GM18870 (cell line): ENCODE measurements at regions not wholly inside any gene's neighbourhood (a gene's known extent, or its start where the extent isn't known, plus 50 kb on each side); places are given as distances from the start of the nearest gene placed in this dataset.

Source experiments
- ATAC-seq: cut with Tn5 transposase; IDR thresholded peaks from one replicate; pipeline ENCODE4 v1.9.1; 2021; ENCODE audit warnings: moderate library complexity; ENCODE audit not compliant: unreplicated experiment

DNA sequence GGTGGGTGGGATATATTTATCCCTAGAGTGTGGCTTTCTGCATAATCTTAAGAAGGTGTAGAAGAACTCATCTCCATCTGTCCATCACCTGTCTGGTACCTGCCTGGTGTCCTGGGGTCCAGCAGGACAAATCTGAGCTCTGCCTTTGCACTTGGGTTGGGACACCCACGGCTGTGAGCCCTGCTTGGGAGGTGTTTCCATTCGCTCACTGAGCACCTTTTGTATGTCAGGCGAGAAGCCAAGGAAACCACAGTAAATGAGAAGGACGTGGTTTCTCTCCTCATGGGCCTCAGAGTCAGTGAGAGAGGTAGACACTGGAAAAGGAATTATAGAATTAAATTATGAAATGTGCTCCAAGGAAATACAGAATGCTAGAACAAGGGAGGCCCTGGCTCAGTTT, 555.9 kb downstream of the MIAT start:
- no peak for ATAC-seq

DNA sequence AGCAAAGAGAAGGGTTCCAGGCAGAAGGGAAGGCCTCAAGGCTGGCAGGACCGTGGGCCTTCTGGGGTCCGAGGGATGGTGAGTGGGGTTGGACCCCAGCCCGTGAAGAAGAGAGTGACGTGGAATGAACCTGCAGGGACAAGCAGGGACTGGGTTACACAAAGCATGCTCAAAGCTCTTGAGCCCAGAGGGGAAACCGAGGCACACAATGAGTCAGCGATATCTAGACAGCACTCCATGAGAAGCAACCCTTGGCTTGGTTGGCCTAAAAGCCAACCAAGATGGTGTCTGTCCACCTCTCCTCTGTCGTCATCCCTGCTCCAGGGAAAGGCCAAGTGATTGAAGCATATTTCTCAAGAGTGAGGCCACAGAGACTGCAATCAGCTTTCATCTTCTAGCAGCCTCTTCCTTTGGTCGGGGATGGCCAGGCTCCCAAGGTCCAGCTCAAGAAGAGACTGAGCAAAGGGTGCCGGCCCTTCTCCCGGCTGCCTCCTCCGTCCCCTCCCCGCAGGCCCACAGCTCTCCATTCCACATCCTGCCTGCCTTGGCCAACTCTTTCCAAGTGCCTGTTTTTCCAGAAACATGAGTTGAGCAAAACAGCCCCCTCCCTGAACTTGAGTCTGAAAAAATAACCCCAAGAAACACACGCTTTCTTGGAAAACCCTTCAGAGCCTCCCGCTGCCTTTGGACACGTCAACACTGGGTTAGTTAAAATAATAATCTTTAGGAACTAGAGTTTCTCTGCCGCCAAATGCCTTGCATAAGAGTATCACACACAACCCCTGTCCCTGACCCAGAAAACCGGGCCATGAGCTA, 556.6 kb downstream of the MIAT start:
- ATAC-seq = no peak

DNA sequence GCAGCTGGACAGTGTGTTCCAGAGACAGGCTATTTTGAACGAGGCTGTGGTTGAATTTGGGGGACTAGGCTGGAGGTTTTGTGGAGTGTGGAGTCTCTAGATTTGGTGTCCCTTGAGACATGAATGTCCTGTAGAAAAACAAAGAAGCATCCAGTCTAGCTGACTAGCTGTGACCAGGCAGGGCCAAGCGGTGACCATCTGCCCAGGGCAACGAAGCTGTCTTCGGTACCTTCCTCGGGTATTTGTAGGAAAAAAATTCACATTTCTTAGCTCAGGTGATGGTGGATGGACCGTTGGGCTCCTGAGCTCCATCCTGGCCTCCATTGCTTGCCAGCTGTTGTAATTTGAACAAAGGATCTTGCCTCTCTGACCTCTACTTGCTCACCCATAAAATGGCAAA, 557.3 kb downstream of the MIAT start:
- no peak for ATAC-seq

DNA sequence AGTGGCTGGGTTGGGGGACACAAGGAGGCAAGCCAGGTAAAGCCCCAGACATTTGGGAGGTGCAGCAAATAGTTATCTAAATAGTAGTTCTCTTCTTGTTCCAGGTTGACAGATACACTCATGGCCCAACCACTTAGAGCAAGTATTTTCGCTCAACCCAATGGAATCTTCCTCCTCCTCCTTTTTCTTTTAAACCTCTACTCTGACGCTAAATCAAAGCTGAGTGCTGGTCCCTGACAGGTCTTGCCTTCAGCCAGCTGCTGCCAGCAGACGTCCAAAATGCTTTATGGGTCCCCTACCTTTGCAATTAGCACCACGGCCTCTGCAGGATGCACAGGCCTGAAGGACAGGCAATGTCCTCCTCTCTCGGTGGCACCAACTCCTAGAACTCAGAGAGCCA, 558.5 kb downstream of the MIAT start:
- ATAC-seq = no peak

DNA sequence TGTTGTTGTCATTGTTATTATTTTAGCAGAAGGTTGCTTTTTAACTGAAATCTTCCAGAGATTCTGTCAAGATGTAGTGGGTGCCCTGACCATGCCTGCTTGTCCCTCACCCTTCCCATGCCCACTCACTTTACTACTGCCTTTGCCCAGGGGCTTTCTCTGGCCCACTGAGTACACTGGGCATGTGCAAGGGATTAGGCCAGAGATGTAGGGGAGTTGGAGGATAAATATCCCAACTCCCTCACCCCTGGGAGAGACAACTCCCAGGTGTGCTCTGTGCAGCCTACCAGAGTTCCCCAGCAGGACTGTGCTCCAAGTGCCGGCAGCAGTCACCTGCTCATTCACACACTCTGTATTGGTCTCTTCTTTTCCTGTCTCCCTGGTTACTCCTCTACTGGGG, 559.1 kb downstream of the MIAT start:
- no peak for ATAC-seq

DNA sequence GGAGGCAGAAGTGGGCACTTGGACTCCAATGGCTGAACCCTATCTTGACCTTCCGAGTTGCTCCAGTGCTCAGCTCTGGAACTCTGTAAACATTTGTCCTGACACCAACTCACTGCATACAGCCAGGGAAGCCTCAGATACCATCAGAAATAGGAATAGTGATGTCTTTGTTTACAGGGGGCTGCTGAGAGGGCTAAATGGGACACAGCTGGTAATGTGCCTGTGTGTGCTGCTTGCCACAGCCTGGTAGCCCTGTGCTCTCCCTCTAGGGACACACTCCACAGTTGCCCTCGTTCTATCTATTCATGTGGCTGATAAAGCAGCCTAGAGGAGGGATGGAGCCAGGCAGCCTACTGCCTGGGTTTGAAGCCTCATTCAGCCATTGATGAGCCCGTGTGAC, 559.8 kb downstream of the MIAT start:
- no peak for ATAC-seq

DNA sequence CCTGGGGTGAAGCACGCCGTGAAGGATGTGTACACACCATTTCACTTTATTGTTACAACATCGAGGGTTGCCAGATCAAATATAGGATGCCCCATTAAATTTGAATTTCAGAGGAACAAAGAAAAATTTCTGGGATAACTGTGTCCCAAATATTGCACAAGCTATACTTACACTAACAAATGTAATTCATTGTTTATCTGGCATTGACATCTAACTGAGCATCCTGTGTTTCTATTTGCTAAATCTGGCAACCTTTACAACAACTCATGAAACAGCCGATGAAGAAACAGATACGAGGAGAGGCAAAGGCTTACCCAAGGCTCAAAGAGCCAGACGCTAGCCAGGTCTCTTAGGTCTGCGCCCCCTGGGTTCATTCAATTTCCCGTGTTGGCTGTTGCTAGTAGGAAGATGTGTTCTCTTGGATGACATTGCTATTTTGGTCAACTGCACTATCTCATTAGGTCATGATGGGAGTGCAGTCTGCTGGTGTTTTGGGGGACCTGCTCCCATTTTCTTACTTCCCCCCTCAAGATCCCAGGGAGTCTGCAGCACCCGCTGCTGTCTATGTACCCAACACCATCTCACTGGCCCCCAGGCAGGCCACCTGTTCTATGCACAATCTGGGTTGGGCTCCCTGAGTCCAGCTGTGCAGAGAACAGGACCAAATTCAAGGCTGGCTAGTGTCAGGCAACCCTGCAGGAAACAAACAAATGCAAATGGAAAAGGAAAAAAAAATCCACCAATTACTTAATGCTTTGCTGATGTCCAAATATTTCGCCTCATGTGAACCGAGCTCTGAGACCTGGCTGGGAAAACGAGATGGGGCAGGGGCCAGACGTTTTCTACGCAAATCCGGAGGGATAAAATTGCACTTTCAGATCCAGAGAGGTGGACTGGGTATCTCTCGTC, 560.9 kb downstream of the MIAT start:
- no peak for ATAC-seq

DNA sequence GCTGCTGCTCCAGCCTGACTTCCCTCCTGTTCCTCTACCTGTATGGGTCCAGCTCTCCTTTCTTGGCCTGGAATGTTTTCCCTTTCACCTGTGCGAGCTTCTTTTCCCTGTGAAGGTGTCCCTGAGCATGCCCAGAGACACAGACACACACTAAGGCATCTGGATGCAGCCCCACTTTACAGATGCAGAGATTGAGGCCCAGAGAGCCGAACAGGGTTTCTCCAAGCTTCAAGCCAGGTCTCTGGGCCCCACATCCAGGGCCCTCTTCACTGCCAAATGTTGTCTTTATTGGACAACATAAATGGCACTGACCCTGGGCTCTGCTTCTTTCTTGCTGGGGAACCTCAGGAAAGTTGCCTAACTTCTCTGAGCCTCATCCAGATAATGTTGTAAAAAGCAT, 561.6 kb downstream of the MIAT start:
- no peak for ATAC-seq

DNA sequence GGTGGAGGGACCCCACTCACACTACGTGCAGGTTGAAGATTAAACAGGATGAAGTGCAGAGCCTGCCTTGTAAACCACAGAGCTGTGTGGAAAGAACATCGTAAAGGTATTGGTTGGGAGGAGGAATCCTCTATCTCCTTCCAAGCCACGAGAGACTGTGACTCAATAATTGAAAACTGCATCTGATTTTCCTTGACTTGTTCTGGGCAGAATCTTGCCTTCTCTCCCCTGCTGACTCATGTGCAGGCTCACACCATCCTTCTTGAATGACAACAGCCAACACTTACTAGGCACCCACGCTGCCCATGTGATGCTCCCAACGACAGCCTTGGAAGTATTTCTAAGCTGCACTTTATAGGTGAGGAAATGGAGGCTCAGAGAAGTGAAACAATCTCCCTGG, 563.0 kb downstream of the MIAT start:
- ATAC-seq = no peak

DNA sequence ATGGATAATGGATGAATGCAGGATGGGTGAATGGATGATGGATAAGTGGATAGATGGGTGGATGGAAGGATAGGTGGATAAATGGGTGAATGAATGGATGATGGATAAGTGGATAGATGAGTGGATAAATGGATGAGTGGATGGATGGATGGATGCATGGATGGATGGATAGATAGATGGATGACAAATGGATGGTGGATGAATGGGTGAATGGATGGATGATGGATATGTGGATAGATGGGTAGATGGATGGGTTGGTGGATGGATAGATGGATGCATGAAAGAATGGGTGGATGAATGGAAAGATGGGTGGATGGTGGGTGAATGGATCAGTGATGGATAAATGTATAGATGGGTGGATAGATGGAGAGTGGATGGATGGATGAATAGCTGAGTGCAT, 564.8 kb downstream of the MIAT start:
- ATAC-seq = no peak

DNA sequence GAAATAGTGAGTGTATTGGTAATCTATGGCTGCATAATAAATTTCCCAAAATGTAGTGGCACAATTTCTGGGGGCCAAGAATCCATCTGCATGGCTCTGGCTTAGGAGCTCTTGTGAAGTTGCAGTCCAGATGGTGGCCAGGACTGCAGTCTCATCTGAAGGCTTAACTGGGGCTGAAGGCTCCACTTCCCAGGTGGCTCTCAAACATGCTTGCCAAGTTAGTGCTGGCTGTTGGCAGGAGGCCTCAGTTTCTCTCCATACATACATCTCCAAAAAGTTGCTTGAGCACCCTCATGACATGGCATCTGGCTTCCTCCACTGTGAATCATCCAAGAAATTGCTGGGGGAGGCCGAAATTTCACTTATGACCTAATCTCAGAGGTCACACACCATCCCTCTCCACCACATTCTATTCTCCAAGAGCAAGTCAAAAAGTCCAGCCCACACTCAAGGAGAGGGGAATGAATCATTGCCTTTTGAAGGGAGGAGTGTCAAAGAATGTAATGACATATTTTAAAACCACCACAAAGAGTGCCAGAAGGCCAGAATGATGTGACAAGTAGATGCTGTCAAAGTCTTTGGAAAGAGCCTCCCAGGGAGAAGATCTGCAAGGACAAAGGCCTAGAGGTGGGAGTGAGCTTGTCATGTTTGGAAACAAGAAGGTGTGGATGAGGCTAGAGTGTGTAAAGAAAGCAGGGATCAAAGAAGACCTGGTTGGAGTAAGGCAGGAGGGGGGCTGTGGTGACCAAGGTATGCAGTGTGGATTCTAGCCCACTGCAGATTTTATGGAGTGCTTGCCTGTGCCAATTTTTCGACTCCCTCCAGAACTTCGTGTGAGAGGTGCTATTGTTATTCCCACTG, 566.2 kb downstream of the MIAT start:
- ATAC-seq = no peak

DNA sequence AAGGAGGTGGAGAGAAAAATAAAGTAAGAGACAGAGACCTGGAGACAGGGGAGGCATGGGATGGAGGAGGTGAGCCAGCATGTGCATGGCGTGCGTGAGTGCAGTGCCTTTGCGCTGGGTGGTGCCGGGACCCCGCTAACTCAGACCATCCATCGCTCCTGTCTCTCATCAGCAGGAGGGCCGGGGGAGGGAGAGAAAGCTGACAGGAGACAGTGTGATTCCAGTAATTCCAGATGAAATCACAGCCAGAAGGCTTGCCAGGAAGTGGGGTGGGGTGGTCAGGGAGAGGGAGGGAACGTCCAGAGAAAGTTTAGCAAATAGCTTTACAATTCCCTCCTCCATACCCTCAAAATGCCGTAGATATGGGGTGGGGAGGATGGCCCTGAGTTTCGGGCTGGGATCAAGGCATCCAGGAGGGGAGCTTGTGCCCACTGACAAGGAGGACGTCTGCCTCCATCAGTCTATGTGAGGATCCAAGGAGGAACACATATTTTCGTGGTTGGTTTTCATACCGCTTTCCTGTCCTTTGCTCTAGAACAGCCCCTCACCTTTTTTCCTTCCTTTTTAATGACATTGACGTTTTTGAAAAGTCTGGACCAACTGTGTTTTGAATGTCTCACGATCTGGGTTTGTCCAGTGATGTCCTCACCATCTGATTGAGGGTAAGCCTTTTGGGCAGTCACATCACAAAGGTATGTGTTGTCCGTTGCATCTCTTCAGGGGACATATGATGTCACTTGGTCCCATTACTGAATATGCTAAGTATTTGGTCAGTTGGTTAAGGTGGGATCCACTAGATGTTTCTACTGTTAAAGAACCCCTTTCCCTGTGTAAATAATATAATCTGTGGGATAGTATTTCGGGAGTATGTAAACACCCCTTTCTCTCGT, 567.3 kb downstream of the MIAT start:
- ATAC-seq = no peak

DNA sequence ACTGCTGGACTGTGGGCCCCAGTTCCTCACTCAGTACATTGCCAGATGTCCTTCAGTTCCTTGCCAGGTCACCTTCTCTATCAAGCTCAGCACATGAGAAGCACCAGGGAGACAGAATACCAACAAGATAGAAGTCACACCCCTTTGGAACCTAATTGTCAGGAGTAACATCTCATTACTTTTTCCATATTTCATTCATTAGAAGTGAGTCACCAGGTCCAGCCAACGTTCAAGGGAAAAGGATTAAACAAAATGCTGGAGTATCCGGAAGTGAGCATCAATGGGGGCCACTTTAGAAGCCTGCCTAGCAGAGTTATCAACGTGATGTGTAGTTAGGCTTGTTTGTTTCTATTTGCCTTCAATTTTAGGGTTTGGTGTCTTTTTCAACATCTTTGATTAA, 569.3 kb downstream of the MIAT start:
- no peak for ATAC-seq

DNA sequence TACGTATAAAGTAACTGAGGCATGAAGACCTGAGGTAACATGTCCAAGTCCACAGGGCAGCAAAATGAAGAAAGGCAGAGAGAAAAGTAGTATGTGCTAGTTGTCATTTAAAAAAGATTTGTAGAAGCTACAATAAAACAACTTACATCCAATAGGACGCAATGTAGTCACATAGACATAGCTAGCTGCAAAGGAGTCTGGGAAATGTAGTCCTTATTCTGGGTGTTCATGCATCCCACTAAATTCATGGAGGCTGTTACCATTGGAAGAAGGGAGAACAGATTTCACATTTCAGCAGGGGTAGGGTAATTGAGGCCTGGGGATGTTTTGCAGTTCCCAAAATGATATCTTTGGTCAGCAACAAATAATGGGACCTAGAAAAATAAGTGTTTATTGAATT, 571.4 kb downstream of the MIAT start:
- ATAC-seq = no peak

DNA sequence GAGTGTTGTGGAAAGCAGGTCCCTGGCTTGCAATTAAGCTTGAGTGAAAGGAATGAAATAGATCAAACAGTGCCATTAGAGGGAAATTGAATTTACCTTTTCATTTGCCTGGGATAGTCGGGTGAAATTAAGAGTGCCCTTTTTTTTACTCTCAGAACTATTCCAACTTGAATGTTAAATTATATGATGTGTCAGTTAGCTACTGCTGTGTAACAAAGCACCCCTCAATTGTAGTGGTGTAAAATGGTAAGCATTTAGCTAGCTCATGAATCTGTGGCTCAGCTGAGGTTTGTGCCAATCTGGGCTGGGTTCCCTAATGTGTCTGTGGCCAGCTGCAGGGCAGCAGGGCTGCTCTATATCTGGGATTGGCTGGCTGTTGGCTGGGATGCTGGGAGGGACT, 571.4 kb downstream of the MN1 start:
- ATAC-seq = no peak

DNA sequence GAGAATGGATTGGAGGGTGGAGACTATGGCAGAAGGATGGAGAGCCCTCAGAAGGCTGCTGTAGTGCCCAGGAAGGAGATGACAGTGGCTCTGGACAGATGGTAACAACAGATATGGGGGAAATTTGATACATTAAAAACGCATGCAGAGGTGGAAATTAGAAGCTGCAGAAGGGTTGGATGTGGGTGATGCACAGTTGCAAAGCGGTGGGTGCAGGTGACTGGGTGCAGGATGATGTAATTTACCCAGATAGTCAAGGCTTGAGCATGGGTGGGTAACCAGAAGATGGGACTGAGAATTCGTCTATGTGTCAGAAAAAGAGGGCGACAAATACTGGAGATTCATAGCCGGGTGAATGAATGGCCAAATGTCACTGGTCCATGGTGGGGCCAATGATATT, 570.3 kb downstream of the MN1 start:
- ATAC-seq = no peak

DNA sequence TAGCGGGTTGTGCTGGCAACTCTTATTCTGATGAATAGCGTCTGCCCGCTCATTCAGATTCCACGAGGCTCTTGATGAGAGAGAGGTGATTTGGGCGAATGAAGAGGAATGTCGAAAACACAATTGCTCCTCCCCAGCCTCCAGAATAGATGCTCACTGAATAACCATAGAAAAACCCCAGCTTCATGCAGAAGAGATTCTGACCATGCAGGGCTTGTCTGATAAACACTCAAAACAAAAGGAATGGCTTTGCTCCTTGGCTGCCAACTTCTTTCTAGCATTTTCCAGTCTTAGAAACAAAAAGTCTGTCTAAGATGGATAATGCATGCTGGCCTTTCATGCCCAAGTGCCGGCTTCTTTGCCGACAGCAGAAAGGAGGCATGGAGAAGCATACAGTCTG, 569.5 kb downstream of the MN1 start:
- ATAC-seq = no peak

DNA sequence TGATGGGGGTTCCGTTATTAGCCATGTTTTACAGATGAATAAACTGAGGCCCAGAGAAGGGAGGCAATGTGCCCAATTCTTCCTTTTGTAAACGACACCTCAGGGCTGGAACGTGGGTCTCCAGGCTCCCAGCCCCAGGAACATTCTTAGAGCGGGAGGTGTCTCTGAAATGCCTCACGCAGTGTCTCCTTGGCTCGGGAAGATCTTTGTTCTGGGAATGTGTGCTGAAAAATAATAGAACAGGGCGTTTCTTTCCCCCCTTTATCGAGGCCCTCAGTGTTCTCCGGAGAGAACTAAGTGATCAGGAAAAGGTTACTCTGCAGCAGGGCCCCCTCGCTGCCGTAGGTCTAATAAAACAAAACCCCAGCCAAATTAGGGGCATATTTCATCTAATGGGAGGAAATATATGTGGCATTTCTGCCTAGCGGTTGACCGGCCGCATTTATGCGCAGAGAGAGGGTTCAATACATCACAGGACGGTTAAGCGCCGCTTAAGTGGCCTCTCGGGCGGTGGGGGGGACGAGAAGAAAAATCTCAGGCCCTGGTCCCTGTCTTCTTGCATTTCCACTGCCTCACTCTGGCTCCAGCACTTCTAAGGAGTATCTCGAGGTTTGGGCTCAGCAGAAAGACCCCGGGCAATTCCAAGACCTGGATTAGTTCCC, 564.3 kb downstream of the MN1 start:
- ATAC-seq = no peak

DNA sequence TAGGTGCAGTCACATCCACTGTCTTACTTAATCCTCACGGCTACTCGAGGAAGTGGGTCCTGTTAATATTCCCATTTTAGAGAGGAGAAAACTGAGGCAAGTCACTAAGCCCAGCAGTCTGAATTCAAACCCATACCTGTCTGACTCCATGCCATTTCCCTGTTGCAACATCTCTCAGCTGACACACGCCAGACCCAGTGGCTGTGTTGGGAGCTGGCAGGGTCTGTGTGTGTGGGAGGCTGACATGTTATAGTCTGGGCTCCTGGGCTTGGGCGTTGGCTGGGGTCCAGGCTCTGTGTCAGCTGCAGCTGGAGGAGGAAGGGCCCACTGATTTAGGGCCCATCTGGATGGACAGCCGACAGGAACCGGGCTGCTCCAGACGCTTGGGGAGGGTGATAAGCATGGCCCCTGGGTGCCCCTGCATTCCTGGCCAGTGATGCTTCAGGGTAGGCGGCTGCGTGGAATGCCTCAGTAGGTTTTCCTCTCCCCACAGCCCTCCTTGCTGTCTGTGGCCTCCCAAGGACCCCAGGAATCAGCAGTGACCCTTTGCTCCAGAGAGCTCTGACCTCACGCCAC, 562.5 kb downstream of the MN1 start:
- no peak for ATAC-seq
